Neural crest cell (in vitro differentiated cells): ENCODE measurements at regions not wholly inside any gene's neighbourhood (a gene's known extent, or its start where the extent isn't known, plus 50 kb on each side); places are given as distances from the start of the nearest gene placed in this dataset.

ENCODE experiments used
- DNase-seq: peaks from one replicate; pipeline ENCODE4 v3.0.0; 2021; ENCODE audit warnings: low read depth, mixed read lengths, low spot score
- H3K27ac Mint-ChIP-seq: one replicate; pipeline ENCODE4 v1.8.0; 2021; ENCODE audit warnings: mild to moderate bottlenecking, mixed read lengths; ENCODE audit not compliant: unreplicated experiment
- H3K27me3 Mint-ChIP-seq: 2 replicates; pipeline ENCODE4 v1.8.0; 2021; ENCODE audit warnings: low read depth, mild to moderate bottlenecking, mixed read lengths
- H3K36me3 Mint-ChIP-seq: 2 replicates; pipeline ENCODE4 v1.8.0; 2021; ENCODE audit warnings: low read depth, mild to moderate bottlenecking, mixed read lengths
- H3K4me1 Mint-ChIP-seq: 2 replicates; pipeline ENCODE4 v1.8.0; 2021; ENCODE audit warnings: mixed read lengths
- H3K4me3 Mint-ChIP-seq: one replicate; pipeline ENCODE4 v1.8.0; 2021; ENCODE audit warnings: mild to moderate bottlenecking, mixed read lengths
- H3K9me3 Mint-ChIP-seq: 2 replicates; pipeline ENCODE4 v1.8.0; 2021; ENCODE audit warnings: mixed read lengths
- TF ChIP-seq, protein P1 (sequence below): fragments of 200-600 bp; sonication (generic); conservative IDR thresholded peaks from 2 replicates; pipeline ENCODE4 v1.5.0; 2021; ENCODE audit warnings: antibody characterized with exemption, mild to moderate bottlenecking

- Mint-ChIP-seq H3K4me3 (no peak overlapping the region), H3K36me3 (no peaks in the 10 kb centered on the region), H3K27ac (no peak overlapping the region), H3K27me3 (no peaks in the 10 kb centered on the region), H3K9me3 (peaks cover 2% of the 10 kb centered on the region), H3K4me1 (peaks cover 9% of the 10 kb centered on the region)
- TF ChIP-seq, protein P1, sequence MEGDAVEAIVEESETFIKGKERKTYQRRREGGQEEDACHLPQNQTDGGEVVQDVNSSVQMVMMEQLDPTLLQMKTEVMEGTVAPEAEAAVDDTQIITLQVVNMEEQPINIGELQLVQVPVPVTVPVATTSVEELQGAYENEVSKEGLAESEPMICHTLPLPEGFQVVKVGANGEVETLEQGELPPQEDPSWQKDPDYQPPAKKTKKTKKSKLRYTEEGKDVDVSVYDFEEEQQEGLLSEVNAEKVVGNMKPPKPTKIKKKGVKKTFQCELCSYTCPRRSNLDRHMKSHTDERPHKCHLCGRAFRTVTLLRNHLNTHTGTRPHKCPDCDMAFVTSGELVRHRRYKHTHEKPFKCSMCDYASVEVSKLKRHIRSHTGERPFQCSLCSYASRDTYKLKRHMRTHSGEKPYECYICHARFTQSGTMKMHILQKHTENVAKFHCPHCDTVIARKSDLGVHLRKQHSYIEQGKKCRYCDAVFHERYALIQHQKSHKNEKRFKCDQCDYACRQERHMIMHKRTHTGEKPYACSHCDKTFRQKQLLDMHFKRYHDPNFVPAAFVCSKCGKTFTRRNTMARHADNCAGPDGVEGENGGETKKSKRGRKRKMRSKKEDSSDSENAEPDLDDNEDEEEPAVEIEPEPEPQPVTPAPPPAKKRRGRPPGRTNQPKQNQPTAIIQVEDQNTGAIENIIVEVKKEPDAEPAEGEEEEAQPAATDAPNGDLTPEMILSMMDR, result no peak
- DNase-seq, result no peak
Measured at GRCh38 chr18:22847867-22848451, 85.2 kb upstream of the RBBP8 start.

GRCh38 chr18:22848615-22849014, 84.5 kb upstream of the RBBP8 start:
- Mint-ChIP-seq H3K4me3 (no peak overlapping the region), H3K36me3 (no peaks in the 10 kb centered on the region), H3K4me1 (peaks cover 9% of the 10 kb centered on the region), H3K27me3 (no peaks in the 10 kb centered on the region), H3K9me3 (peaks cover 2% of the 10 kb centered on the region), H3K27ac (no peak overlapping the region)
- TF ChIP-seq, protein P1, result no peak
- no peak for DNase-seq

DNA sequence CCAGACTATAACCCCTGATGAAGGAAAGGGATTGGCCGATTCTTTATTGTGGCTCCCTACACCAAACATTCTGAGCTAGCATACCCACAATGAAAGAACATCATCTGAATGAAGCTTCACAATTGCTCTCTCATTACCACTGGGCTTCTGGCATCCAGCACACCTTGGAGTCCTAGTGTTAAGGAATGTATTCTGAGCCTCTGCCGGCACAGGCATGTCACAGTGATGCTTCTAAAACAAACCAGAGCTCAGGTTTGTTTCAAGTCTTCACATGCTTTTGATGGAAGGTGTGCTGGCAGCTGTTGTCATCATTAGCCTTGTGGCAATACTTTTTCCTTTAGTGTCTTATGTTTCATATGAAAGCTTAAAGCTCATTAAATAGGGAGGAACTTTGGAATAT, 76.3 kb upstream of the RBBP8 start:
- no peak for DNase-seq
- Mint-ChIP-seq H3K36me3 (no peaks in the 10 kb centered on the region), H3K27ac (no peak overlapping the region), H3K27me3 (peaks cover 2% of the 10 kb centered on the region), H3K9me3 (peaks cover 2% of the 10 kb centered on the region), H3K4me3 (no peak overlapping the region), H3K4me1 (no peaks in the 10 kb centered on the region)
- TF ChIP-seq, protein P1, result no peak

GRCh38 chr18:22858121-22858520, 75.0 kb upstream of the RBBP8 start:
- TF ChIP-seq, protein P1, result no peak
- H3K27me3 Mint-ChIP-seq, result peaks cover 2% of the 10 kb centered on the region
- H3K4me3 Mint-ChIP-seq, result no peak overlapping the region
- no peak for DNase-seq
- H3K9me3 Mint-ChIP-seq, result peaks cover 2% of the 10 kb centered on the region
- H3K36me3 Mint-ChIP-seq, result no peaks in the 10 kb centered on the region
- no peaks in the 10 kb centered on the region for H3K4me1 Mint-ChIP-seq
- no peak overlapping the region for H3K27ac Mint-ChIP-seq

GRCh38 chr18:22860807-22861206, 72.3 kb upstream of the RBBP8 start:
- Mint-ChIP-seq H3K27me3 (no peaks in the 10 kb centered on the region), H3K4me1 (no peaks in the 10 kb centered on the region), H3K9me3 (peaks cover 2% of the 10 kb centered on the region), H3K27ac (no peak overlapping the region), H3K36me3 (no peaks in the 10 kb centered on the region), H3K4me3 (no peak overlapping the region)
- DNase-seq, result no peak
- TF ChIP-seq, protein P1, result no peak
